ENCODE measurements at regions not wholly inside any gene's neighbourhood (a gene's known extent, or its start where the extent isn't known, plus 50 kb on each side); places are given as distances from the start of the nearest gene placed in this dataset.

- H3K27me3 ChIP-seq (ENCODE audit: control insufficient read depth, insufficient read depth, low read length), result no peaks in the 10 kb centered on the region
- TF ChIP-seq SIN3A (IDR thresholded peaks at IDR 0.05; ENCODE audit: borderline replicate concordance, insufficient read depth, low read depth, low read length) (no peak), CTCF (IDR thresholded peaks at IDR 0.05) (no peak), REST (IDR thresholded peaks at IDR 0.05; ENCODE audit: insufficient read depth in 1 of 2, low read depth in 2 of 2, low read length in 1 of 2) (no peak), POLR2AphosphoS5 (IDR thresholded peaks at IDR 0.05; ENCODE audit: low read depth, low read length) (no peak), TCF7L2 (IDR thresholded peaks at IDR 0.05; ENCODE audit: low read depth, low read length) (no peak)
- no peak overlapping the region for H3K4me3 ChIP-seq (ENCODE audit: low read depth in 2 of 2, low read length in 2 of 2)
- in situ Hi-C loops (cut with HindIII; ENCODE audit: low pct_unique_long_range_greater_than_20kb, low sequenced_read_pairs), result no loop called here
- BruUV-seq (replicated peaks), result no TSS peak
- no peaks in the 10 kb centered on the region for H3K9me3 ChIP-seq (ENCODE audit: control insufficient read depth, insufficient read depth, low read depth, low read length)
- intact Hi-C loops (cut with micrococcal nuclease; ENCODE audit: unreplicated experiment), result no loop called here
- no peak overlapping the region for H3K27ac ChIP-seq (ENCODE audit: low read length)
- no peaks in the 10 kb centered on the region for H3K36me3 ChIP-seq (ENCODE audit: control insufficient read depth, insufficient read depth, low read length)
- no peaks in the 10 kb centered on the region for H3K4me1 ChIP-seq (ENCODE audit: control insufficient read depth, insufficient read depth, low read length)
- ChIA-PET POLR2A (no interaction called here), CTCF (no interaction called here)
- ATAC-seq (no peak), DNase-seq (ENCODE audit: low read depth, low spot score) (no peak)
These were observed 927.3 kb upstream of the ACVR2A start for GRCh38 chr2:146917431-146918042.

GRCh38 chr2:146916914-146917313 is 927.9 kb upstream of the ACVR2A start:
- intact Hi-C loops (cut with micrococcal nuclease; ENCODE audit: unreplicated experiment) (no loop called here), in situ Hi-C loops (cut with HindIII; ENCODE audit: low pct_unique_long_range_greater_than_20kb, low sequenced_read_pairs) (no loop called here)
- TF ChIP-seq SIN3A (IDR thresholded peaks at IDR 0.05; ENCODE audit: borderline replicate concordance, insufficient read depth, low read depth, low read length), result no peak
- TF ChIP-seq REST (IDR thresholded peaks at IDR 0.05; ENCODE audit: insufficient read depth in 1 of 2, low read depth in 2 of 2, low read length in 1 of 2), result no peak
- no peak for TF ChIP-seq POLR2AphosphoS5 (IDR thresholded peaks at IDR 0.05; ENCODE audit: low read depth, low read length)
- TF ChIP-seq TCF7L2 (IDR thresholded peaks at IDR 0.05; ENCODE audit: low read depth, low read length), result no peak
- TF ChIP-seq CTCF (IDR thresholded peaks at IDR 0.05), result no peak
- no peaks in the 10 kb centered on the region for H3K27me3 ChIP-seq (ENCODE audit: control insufficient read depth, insufficient read depth, low read length)
- no peaks in the 10 kb centered on the region for H3K9me3 ChIP-seq (ENCODE audit: control insufficient read depth, insufficient read depth, low read depth, low read length)
- CTCF ChIA-PET, result no interaction called here
- no peaks in the 10 kb centered on the region for H3K36me3 ChIP-seq (ENCODE audit: control insufficient read depth, insufficient read depth, low read length)
- POLR2A ChIA-PET, result no interaction called here
- no TSS peak for BruUV-seq (replicated peaks)
- ATAC-seq (no peak), DNase-seq (ENCODE audit: low read depth, low spot score) (no peak)
- no peaks in the 10 kb centered on the region for H3K4me1 ChIP-seq (ENCODE audit: control insufficient read depth, insufficient read depth, low read length)
- no peak overlapping the region for H3K4me3 ChIP-seq (ENCODE audit: low read depth in 2 of 2, low read length in 2 of 2)
- H3K27ac ChIP-seq (ENCODE audit: low read length), result no peak overlapping the region
